ENCODE measurements at regions not wholly inside any gene's neighbourhood (a gene's known extent, or its start where the extent isn't known, plus 50 kb on each side); places are given as distances from the start of the nearest gene placed in this dataset.

- TF ChIP-seq, protein P1, sequence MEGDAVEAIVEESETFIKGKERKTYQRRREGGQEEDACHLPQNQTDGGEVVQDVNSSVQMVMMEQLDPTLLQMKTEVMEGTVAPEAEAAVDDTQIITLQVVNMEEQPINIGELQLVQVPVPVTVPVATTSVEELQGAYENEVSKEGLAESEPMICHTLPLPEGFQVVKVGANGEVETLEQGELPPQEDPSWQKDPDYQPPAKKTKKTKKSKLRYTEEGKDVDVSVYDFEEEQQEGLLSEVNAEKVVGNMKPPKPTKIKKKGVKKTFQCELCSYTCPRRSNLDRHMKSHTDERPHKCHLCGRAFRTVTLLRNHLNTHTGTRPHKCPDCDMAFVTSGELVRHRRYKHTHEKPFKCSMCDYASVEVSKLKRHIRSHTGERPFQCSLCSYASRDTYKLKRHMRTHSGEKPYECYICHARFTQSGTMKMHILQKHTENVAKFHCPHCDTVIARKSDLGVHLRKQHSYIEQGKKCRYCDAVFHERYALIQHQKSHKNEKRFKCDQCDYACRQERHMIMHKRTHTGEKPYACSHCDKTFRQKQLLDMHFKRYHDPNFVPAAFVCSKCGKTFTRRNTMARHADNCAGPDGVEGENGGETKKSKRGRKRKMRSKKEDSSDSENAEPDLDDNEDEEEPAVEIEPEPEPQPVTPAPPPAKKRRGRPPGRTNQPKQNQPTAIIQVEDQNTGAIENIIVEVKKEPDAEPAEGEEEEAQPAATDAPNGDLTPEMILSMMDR (IDR thresholded peaks at IDR 0.05), result no peak
- no peak overlapping the region for H3K4me3 Mint-ChIP-seq
- H3K27ac Mint-ChIP-seq, result peak overlapping the region; percentile 84
- POLR2A ChIA-PET, result interaction anchor here (0.6 to 1.7 kb wide), 8 partner anchors 11 to 360 kb away, joined by 3 to 6 read pairs (median 4); no protein-coding TSS in a partner anchor
- H3K27me3 Mint-ChIP-seq, result no peaks in the 10 kb centered on the region
- ATAC-seq, result peak; percentile 89
- no peaks in the 10 kb centered on the region for H3K36me3 Mint-ChIP-seq (ENCODE audit: low read depth)
- intact Hi-C loops (cut with micrococcal nuclease), result no loop called here
- DNase-seq, result peak; percentile 67
- CTCF ChIA-PET, result interaction anchor here (1.1 to 1.2 kb wide), 2 partner anchors 28 to 364 kb away, joined by 3 to 4 read pairs; no protein-coding TSS in a partner anchor
- H3K4me1 Mint-ChIP-seq (ENCODE audit: low read depth), result peaks cover 25% of the 10 kb centered on the region
- peaks cover 4% of the 10 kb centered on the region for H3K9me3 Mint-ChIP-seq
These were observed 361.8 kb downstream of the GATA3 start for GRCh38 chr10:8416192-8416701.

- H3K4me3 Mint-ChIP-seq, result no peak overlapping the region
These were observed 362.3 kb downstream of the GATA3 start for GRCh38 chr10:8416760-8417159.

GRCh38 chr10:8417631-8418030 lies 363.1 kb downstream of the GATA3 start:
- intact Hi-C loops (cut with micrococcal nuclease), result no loop called here
- Mint-ChIP-seq H3K27me3 (no peaks in the 10 kb centered on the region), H3K4me1 (ENCODE audit: low read depth) (peaks cover 25% of the 10 kb centered on the region), H3K4me3 (no peak overlapping the region), H3K27ac (peak overlapping the region; percentile 46), H3K9me3 (peaks cover 4% of the 10 kb centered on the region), H3K36me3 (ENCODE audit: low read depth) (no peaks in the 10 kb centered on the region)
- TF ChIP-seq, protein P1 (IDR thresholded peaks at IDR 0.05), result no peak
- ChIA-PET POLR2A (interaction anchor here (1.5 kb wide), 1 partner anchor 12 kb away, joined by 6 read pairs; no protein-coding TSS in a partner anchor), CTCF (no interaction called here)
- ATAC-seq, result no peak
- DNase-seq, result no peak

More at GRCh38 chr10:8416760-8417159, 362.3 kb downstream of the GATA3 start:
- ATAC-seq (peak; percentile 72), DNase-seq (peak; percentile 65)
- H3K9me3 Mint-ChIP-seq, result peaks cover 4% of the 10 kb centered on the region
- intact Hi-C loops (cut with micrococcal nuclease), result no loop called here
- ChIA-PET CTCF (interaction anchor here (1.2 kb wide), 1 partner anchor 364 kb away, joined by 4 read pairs; no protein-coding TSS in a partner anchor), POLR2A (interaction anchor here (0.7 to 1.7 kb wide), 5 partner anchors 11 to 360 kb away, joined by 3 to 6 read pairs (median 4); no protein-coding TSS in a partner anchor)
- TF ChIP-seq, protein P1 (IDR thresholded peaks at IDR 0.05), result no peak
- H3K27me3 Mint-ChIP-seq, result no peaks in the 10 kb centered on the region
- H3K36me3 Mint-ChIP-seq (ENCODE audit: low read depth), result no peaks in the 10 kb centered on the region
- peak overlapping the region; percentile 84 for H3K27ac Mint-ChIP-seq
- peaks cover 25% of the 10 kb centered on the region for H3K4me1 Mint-ChIP-seq (ENCODE audit: low read depth)

DNA sequence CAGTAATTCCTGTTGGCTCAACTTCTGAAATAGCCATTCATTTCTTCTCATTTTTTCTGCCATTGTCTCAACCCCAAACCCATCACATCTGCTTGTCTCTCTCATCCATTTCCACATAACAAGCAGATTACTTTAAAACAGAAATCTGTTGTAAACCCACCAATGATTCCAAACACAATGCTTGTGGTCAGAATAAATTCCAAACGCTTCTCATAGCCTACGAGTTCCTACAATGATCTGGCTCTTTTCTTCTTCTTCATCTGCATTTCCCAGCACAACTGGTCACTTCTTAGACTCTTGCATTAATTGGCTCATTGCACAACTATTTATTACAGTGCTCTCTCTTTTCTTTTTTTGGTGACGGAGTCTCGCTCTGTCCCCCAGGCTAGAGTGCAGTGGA lies 364.1 kb downstream of the GATA3 start:
- CTCF ChIA-PET, result no interaction called here
- intact Hi-C loops (cut with micrococcal nuclease), result no loop called here
- TF ChIP-seq, protein P1 (IDR thresholded peaks at IDR 0.05), result no peak
- H3K27ac Mint-ChIP-seq, result no peak overlapping the region
- ATAC-seq, result no peak
- no peaks in the 10 kb centered on the region for H3K36me3 Mint-ChIP-seq (ENCODE audit: low read depth)
- DNase-seq, result no peak
- H3K27me3 Mint-ChIP-seq, result no peaks in the 10 kb centered on the region
- POLR2A ChIA-PET, result no interaction called here
- H3K4me1 Mint-ChIP-seq (ENCODE audit: low read depth), result peaks cover 25% of the 10 kb centered on the region
- H3K9me3 Mint-ChIP-seq, result peaks cover 4% of the 10 kb centered on the region
- no peak overlapping the region for H3K4me3 Mint-ChIP-seq

GRCh38 chr10:8420182-8420581 lies 365.7 kb downstream of the GATA3 start:
- POLR2A ChIA-PET, result no interaction called here
- no peak for DNase-seq
- no peak for ATAC-seq
- H3K4me3 Mint-ChIP-seq, result no peak overlapping the region
- H3K27ac Mint-ChIP-seq, result no peak overlapping the region
- peaks cover 33% of the 10 kb centered on the region for H3K4me1 Mint-ChIP-seq (ENCODE audit: low read depth)
- intact Hi-C loops (cut with micrococcal nuclease), result no loop called here
- no peaks in the 10 kb centered on the region for H3K27me3 Mint-ChIP-seq
- CTCF ChIA-PET, result no interaction called here
- TF ChIP-seq, protein P1 (IDR thresholded peaks at IDR 0.05), result no peak
- no peaks in the 10 kb centered on the region for H3K36me3 Mint-ChIP-seq (ENCODE audit: low read depth)
- no peaks in the 10 kb centered on the region for H3K9me3 Mint-ChIP-seq

Data from activated CD8-positive, alpha-beta T cell treated with anti-CD3 and anti-CD28 coated beads for 36 hours (primary cell).